Activated naive CD4-positive, alpha-beta T cell treated with anti-CD3 and anti-CD28 coated beads, Interleukin-2, amount 50 U/mL, for 24 hours (primary cell): ENCODE measurements at regions not wholly inside any gene's neighbourhood (a gene's known extent, or its start where the extent isn't known, plus 50 kb on each side); places are given as distances from the start of the nearest gene placed in this dataset.
"Not testable (repeated sequence)": the region's sequence is repeated elsewhere in the genome, so short reads cannot be mapped to it uniquely, and the experiment has no call there.

Experiments
- H3K27ac Mint-ChIP-seq: one replicate; pipeline ENCODE4 v1.8.0; 2021; ENCODE audit warnings: mild to moderate bottlenecking, mixed read lengths
- H3K27me3 Mint-ChIP-seq: one replicate; pipeline ENCODE4 v1.8.0; 2021; ENCODE audit warnings: mixed read lengths
- H3K36me3 Mint-ChIP-seq: one replicate; pipeline ENCODE4 v1.8.0; 2021; ENCODE audit warnings: mixed read lengths
- H3K4me1 Mint-ChIP-seq: one replicate; pipeline ENCODE4 v1.8.0; 2021; ENCODE audit warnings: mixed read lengths
- H3K4me3 Mint-ChIP-seq: one replicate; pipeline ENCODE4 v1.8.0; 2021; ENCODE audit warnings: mild to moderate bottlenecking, mixed read lengths
- H3K9me3 Mint-ChIP-seq: one replicate; pipeline ENCODE4 v1.8.0; 2021; ENCODE audit warnings: mixed read lengths

DNA sequence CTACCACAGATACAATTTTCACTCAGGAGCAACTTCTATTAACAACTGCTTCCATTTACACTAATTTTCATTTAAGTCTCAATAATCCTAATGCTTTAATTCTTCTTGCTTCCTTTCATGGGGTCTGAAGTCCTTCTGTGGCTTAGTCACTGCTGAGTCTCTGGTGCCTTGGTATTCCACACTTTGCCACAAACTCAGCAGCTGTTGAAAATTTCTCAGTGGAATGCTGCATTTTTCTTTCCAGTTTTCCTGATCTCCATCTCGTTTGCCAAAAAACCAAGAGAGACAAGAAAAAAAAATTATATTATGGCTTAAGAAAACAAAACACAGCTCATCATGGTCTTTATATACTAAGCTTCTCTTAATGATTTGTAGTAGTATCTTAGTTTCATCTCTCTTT, 269.2 kb upstream of the AZI2 start:
- no peaks in the 10 kb centered on the region for H3K27me3 Mint-ChIP-seq
- peaks cover 4% of the 10 kb centered on the region for H3K9me3 Mint-ChIP-seq
- H3K27ac Mint-ChIP-seq: no peak overlapping the region
- H3K4me1 Mint-ChIP-seq: no peaks in the 10 kb centered on the region
- H3K36me3 Mint-ChIP-seq: no peaks in the 10 kb centered on the region
- no peak overlapping the region for H3K4me3 Mint-ChIP-seq

DNA sequence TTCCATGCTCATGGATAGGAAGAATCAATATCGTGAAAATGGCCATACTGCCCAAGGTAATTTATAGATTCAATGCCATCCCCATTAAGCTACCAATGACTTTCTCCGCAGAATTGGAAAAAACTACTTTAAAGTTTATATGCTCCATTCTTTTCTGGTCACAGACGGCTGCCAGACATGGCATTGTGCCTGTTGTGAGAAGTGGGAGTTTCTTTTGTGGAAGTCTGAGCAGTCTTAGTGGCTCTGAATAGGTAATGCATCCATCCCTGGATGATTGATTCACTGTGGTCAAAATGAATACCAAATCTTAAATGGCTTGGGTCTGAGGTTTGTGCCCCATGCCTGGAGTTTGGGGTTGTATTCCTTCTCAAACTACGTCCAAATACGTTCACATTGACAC, 274.5 kb upstream of the AZI2 start:
- no peaks in the 10 kb centered on the region for H3K9me3 Mint-ChIP-seq
- no peak overlapping the region for H3K27ac Mint-ChIP-seq
- no peak overlapping the region for H3K4me3 Mint-ChIP-seq
- H3K4me1 Mint-ChIP-seq: no peaks in the 10 kb centered on the region
- no peaks in the 10 kb centered on the region for H3K27me3 Mint-ChIP-seq
- H3K36me3 Mint-ChIP-seq: no peaks in the 10 kb centered on the region

- H3K4me1 Mint-ChIP-seq: no peaks in the 10 kb centered on the region
- no peaks in the 10 kb centered on the region for H3K9me3 Mint-ChIP-seq
- H3K36me3 Mint-ChIP-seq: no peaks in the 10 kb centered on the region
- no peaks in the 10 kb centered on the region for H3K27me3 Mint-ChIP-seq
- H3K4me3 Mint-ChIP-seq: no peak overlapping the region
- H3K27ac Mint-ChIP-seq: no peak overlapping the region
Measured at GRCh38 chr3:28624084-28624483, 275.5 kb upstream of the AZI2 start.

DNA sequence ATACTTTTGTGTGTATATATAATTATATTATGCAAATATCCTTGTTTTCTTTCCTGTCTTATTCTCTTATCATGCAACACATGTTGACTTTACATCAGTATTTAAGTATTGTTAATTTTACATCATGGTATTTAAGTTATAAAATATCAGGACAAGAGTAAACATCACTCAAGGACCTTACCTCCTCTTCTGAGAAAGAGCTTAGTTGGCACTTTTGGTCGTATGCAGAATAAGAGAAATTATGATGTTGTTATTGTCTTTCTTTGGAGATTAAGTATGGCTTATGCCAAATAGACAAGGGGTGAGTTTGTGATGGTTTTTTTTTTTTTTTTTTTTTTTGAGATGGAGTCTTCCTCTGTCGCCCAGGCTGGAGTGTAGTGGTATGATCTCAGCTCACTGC, 279.2 kb upstream of the AZI2 start:
- not testable (repeated sequence) for H3K9me3 Mint-ChIP-seq

GRCh38 chr3:28634019-28634418, 285.4 kb upstream of the AZI2 start:
- peaks cover 3% of the 10 kb centered on the region for H3K27me3 Mint-ChIP-seq
- no peaks in the 10 kb centered on the region for H3K4me1 Mint-ChIP-seq
- H3K36me3 Mint-ChIP-seq: no peaks in the 10 kb centered on the region
- no peak overlapping the region for H3K27ac Mint-ChIP-seq
- no peaks in the 10 kb centered on the region for H3K9me3 Mint-ChIP-seq
- H3K4me3 Mint-ChIP-seq: no peak overlapping the region

More for the DNA sequence above, 279.2 kb upstream of the AZI2 start:
- not testable (repeated sequence) for H3K27me3 Mint-ChIP-seq, H3K4me3 Mint-ChIP-seq, H3K27ac Mint-ChIP-seq, H3K4me1 Mint-ChIP-seq, H3K36me3 Mint-ChIP-seq

GRCh38 chr3:28637742-28638141, 289.1 kb upstream of the AZI2 start:
- Mint-ChIP-seq H3K27me3 (no peaks in the 10 kb centered on the region), H3K27ac (no peak overlapping the region), H3K36me3 (no peaks in the 10 kb centered on the region), H3K4me3 (no peak overlapping the region), H3K9me3 (no peaks in the 10 kb centered on the region), H3K4me1 (no peaks in the 10 kb centered on the region)

- no peaks in the 10 kb centered on the region for H3K4me1 Mint-ChIP-seq
Measured at GRCh38 chr3:28645149-28645548, 296.5 kb upstream of the AZI2 start.

GRCh38 chr3:28646435-28646834, 297.8 kb upstream of the AZI2 start:
- Mint-ChIP-seq H3K4me3 (no peak overlapping the region), H3K27ac (no peak overlapping the region), H3K9me3 (no peaks in the 10 kb centered on the region), H3K4me1 (no peaks in the 10 kb centered on the region), H3K27me3 (peaks cover 3% of the 10 kb centered on the region), H3K36me3 (no peaks in the 10 kb centered on the region)

More at GRCh38 chr3:28645149-28645548, 296.5 kb upstream of the AZI2 start:
- H3K27me3 Mint-ChIP-seq: peaks cover 3% of the 10 kb centered on the region
- no peaks in the 10 kb centered on the region for H3K9me3 Mint-ChIP-seq
- no peak overlapping the region for H3K27ac Mint-ChIP-seq
- H3K4me3 Mint-ChIP-seq: no peak overlapping the region
- no peaks in the 10 kb centered on the region for H3K36me3 Mint-ChIP-seq

DNA sequence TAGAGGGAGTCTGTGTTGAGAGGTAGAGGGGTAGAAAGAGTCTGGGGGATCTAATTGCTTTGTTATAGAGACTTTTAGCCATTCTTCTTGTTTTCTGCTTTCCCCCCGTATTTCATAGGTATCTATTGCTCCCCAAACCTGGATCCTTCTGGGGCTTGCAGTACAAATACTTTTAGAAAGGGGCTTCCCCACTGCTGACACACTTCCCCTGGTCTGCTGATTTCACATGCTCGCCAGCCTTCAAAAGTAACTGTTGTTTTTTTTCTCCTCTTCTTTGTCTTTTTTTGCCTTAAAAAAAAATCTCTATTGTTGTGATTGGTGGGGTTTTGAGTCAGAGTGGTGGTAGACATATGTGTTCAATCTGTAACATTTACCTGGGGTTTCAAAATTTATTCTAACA, 300.6 kb upstream of the AZI2 start:
- Mint-ChIP-seq H3K27me3 (peaks cover 3% of the 10 kb centered on the region), H3K9me3 (no peaks in the 10 kb centered on the region), H3K36me3 (no peaks in the 10 kb centered on the region), H3K4me1 (no peaks in the 10 kb centered on the region), H3K4me3 (no peak overlapping the region), H3K27ac (no peak overlapping the region)

- H3K4me3 Mint-ChIP-seq: no peak overlapping the region
- no peak overlapping the region for H3K27ac Mint-ChIP-seq
- H3K36me3 Mint-ChIP-seq: no peaks in the 10 kb centered on the region
- peaks cover 3% of the 10 kb centered on the region for H3K27me3 Mint-ChIP-seq
- no peaks in the 10 kb centered on the region for H3K9me3 Mint-ChIP-seq
- H3K4me1 Mint-ChIP-seq: no peaks in the 10 kb centered on the region
Measured at GRCh38 chr3:28651159-28651558, 302.5 kb upstream of the AZI2 start.

DNA sequence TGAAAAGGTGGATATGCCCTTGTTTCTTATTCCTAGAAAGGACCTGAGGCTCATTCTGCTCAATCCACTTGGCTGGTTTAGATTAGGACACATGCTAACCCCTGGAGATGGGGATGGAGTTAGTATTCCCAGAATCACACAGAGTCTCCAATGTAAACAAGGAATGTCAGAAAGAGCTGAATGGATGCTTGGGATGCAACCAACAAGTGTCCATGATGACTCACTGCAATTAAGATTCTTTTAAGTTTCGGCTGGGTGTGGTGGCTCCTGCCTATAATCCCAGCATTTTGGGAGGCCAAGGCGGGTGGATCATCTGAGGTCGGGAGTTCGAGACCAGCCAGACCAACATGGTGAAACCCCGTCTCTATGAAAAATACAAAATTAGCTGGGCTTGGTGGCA, 315.5 kb upstream of the AZI2 start:
- H3K9me3 Mint-ChIP-seq: no peaks in the 10 kb centered on the region
- H3K27me3 Mint-ChIP-seq: peaks cover 1% of the 10 kb centered on the region
- no peak overlapping the region for H3K27ac Mint-ChIP-seq
- H3K36me3 Mint-ChIP-seq: no peaks in the 10 kb centered on the region
- no peaks in the 10 kb centered on the region for H3K4me1 Mint-ChIP-seq
- H3K4me3 Mint-ChIP-seq: no peak overlapping the region

DNA sequence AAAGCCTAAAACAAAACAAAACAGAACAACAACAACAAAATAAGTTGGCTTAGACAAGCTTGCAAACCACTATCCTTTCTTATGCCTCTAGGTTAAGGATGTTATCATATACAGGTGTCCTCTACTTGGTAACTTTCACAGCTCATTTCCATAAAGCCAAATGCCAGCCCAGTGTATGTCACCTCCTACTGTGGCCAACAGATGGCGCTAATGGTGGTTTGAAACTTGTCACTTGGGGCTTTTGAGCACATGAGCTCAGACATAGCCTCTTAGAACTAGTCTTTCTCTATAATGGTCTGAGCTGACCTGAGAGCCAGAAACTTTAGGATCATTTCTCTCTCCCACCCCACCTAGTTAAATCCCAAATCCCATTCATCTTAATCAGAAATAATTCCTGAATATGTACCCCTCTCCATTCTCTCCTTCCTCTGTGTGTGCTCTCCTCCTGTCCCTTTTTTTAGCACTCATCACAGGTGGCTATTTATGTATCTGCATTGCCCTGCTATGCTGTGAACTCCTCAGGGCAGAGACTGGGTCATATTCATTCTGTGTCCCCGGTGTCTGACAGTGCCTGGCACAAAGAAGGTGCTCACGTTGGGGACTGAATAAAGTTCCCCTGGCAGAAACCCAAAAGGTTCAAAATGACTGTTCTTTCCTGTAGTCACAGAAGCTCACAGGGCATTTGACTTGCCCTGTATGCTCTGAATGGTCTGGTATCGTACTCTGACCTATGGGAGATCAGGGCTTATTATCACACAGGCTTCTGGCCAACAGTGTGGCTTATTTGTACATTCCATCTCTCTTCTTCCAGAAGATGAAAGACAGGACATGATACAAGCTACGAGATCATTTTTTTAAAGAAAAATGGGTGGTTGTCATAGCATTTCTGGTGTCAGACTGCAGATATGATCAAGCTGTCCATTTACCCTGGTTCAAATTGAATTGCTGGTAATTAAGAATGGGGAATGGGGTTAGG, 319.3 kb upstream of the AZI2 start:
- Mint-ChIP-seq H3K27me3 (peaks cover 3% of the 10 kb centered on the region), H3K4me3 (no peak overlapping the region), H3K4me1 (no peaks in the 10 kb centered on the region), H3K9me3 (no peaks in the 10 kb centered on the region), H3K36me3 (no peaks in the 10 kb centered on the region), H3K27ac (no peak overlapping the region)

- no peaks in the 10 kb centered on the region for H3K9me3 Mint-ChIP-seq
- no peaks in the 10 kb centered on the region for H3K36me3 Mint-ChIP-seq
- no peak overlapping the region for H3K4me3 Mint-ChIP-seq
- no peak overlapping the region for H3K27ac Mint-ChIP-seq
- H3K27me3 Mint-ChIP-seq: peaks cover 3% of the 10 kb centered on the region
- H3K4me1 Mint-ChIP-seq: no peaks in the 10 kb centered on the region
Measured at GRCh38 chr3:28669870-28670269, 321.2 kb upstream of the AZI2 start.

- Mint-ChIP-seq H3K27me3 (peaks cover 3% of the 10 kb centered on the region), H3K4me1 (no peaks in the 10 kb centered on the region), H3K9me3 (no peaks in the 10 kb centered on the region), H3K27ac (no peak overlapping the region), H3K36me3 (no peaks in the 10 kb centered on the region), H3K4me3 (no peak overlapping the region)
Measured at GRCh38 chr3:28672406-28672805, 323.8 kb upstream of the AZI2 start.

- Mint-ChIP-seq H3K4me3 (no peak overlapping the region), H3K36me3 (no peaks in the 10 kb centered on the region)
Measured at GRCh38 chr3:28673446-28673845, 324.8 kb upstream of the AZI2 start.

GRCh38 chr3:28674212-28674611, 325.6 kb upstream of the AZI2 start:
- Mint-ChIP-seq H3K4me3 (no peak overlapping the region), H3K27ac (no peak overlapping the region), H3K4me1 (no peaks in the 10 kb centered on the region), H3K27me3 (peaks cover 6% of the 10 kb centered on the region), H3K36me3 (no peaks in the 10 kb centered on the region), H3K9me3 (peaks cover 4% of the 10 kb centered on the region)

More at GRCh38 chr3:28673446-28673845, 324.8 kb upstream of the AZI2 start:
- H3K9me3 Mint-ChIP-seq: peaks cover under 1% of the 10 kb centered on the region
- peaks cover 4% of the 10 kb centered on the region for H3K27me3 Mint-ChIP-seq
- no peaks in the 10 kb centered on the region for H3K4me1 Mint-ChIP-seq
- H3K27ac Mint-ChIP-seq: no peak overlapping the region

GRCh38 chr3:28677581-28677980, 329.0 kb upstream of the AZI2 start:
- no peaks in the 10 kb centered on the region for H3K4me1 Mint-ChIP-seq
- no peaks in the 10 kb centered on the region for H3K36me3 Mint-ChIP-seq
- H3K27me3 Mint-ChIP-seq: peaks cover 3% of the 10 kb centered on the region
- no peak overlapping the region for H3K4me3 Mint-ChIP-seq
- no peak overlapping the region for H3K27ac Mint-ChIP-seq
- H3K9me3 Mint-ChIP-seq: peaks cover 4% of the 10 kb centered on the region
